OCI-LY7 (cell line): ENCODE measurements at regions not wholly inside any gene's neighbourhood (a gene's known extent, or its start where the extent isn't known, plus 50 kb on each side); places are given as distances from the start of the nearest gene placed in this dataset.

Source experiments
- EZH2phosphoT487 ChIP-seq: fragments of 200-600 bp; sonication (generic); IDR thresholded peaks from 2 replicates; pipeline ENCODE4 v1.6.1; 2018; ENCODE audit warnings: low read depth, borderline replicate concordance, mild to moderate bottlenecking, mixed run types, antibody characterized with exemption, low read length, moderate library complexity, mixed read lengths
- TF ChIP-seq, protein P1 (sequence below): fragments of 200-600 bp; sonication (generic); conservative IDR thresholded peaks from 2 replicates; pipeline ENCODE4 v1.5.1; 2014; ENCODE audit warnings: mild to moderate bottlenecking, antibody characterized with exemption, low read length, moderate library complexity, mixed read lengths

GRCh38 chr2:219714681-219715400 is 87.4 kb downstream of the SLC4A3 start:
- TF ChIP-seq, protein P1, sequence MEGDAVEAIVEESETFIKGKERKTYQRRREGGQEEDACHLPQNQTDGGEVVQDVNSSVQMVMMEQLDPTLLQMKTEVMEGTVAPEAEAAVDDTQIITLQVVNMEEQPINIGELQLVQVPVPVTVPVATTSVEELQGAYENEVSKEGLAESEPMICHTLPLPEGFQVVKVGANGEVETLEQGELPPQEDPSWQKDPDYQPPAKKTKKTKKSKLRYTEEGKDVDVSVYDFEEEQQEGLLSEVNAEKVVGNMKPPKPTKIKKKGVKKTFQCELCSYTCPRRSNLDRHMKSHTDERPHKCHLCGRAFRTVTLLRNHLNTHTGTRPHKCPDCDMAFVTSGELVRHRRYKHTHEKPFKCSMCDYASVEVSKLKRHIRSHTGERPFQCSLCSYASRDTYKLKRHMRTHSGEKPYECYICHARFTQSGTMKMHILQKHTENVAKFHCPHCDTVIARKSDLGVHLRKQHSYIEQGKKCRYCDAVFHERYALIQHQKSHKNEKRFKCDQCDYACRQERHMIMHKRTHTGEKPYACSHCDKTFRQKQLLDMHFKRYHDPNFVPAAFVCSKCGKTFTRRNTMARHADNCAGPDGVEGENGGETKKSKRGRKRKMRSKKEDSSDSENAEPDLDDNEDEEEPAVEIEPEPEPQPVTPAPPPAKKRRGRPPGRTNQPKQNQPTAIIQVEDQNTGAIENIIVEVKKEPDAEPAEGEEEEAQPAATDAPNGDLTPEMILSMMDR, result no peak
- TF ChIP-seq EZH2phosphoT487, result no peak
